Mesendoderm (in vitro differentiated cells): ENCODE measurements at regions not wholly inside any gene's neighbourhood (a gene's known extent, or its start where the extent isn't known, plus 50 kb on each side); places are given as distances from the start of the nearest gene placed in this dataset.

ENCODE experiments used
- DNase-seq: peaks from one replicate; pipeline ENCODE4 v3.0.0; 2013
- H2AK5ac ChIP-seq: 2 replicates; pipeline ENCODE4 v1.6.1; 2013; ENCODE audit warnings: low read length, inconsistent platforms
- H2BK120ac ChIP-seq: 2 replicates; pipeline ENCODE4 v1.6.1; 2013; ENCODE audit warnings: low read depth, mild to moderate bottlenecking, low read length, moderate library complexity, mixed read lengths
- H2BK15ac ChIP-seq: replicated peaks from 2 replicates; pipeline ENCODE4 v1.6.1; 2013; ENCODE audit warnings: low read depth, mild to moderate bottlenecking, moderate library complexity
- H2BK5ac ChIP-seq: 2 replicates; pipeline ENCODE4 v1.6.1; 2013; ENCODE audit warnings: low read length, inconsistent platforms
- H3K18ac ChIP-seq: 2 replicates; pipeline ENCODE4 v1.6.1; 2013; ENCODE audit warnings: mild to moderate bottlenecking, low read length, mixed read lengths
- H3K23ac ChIP-seq: one replicate; pipeline ENCODE4 v1.6.1; 2013; ENCODE audit warnings: low read length
- H3K27ac ChIP-seq: 2 replicates; pipeline ENCODE4 v1.5.1; 2013; ENCODE audit warnings: low read depth, mild to moderate bottlenecking, inconsistent platforms, low read length, moderate library complexity
- H3K27me3 ChIP-seq: 2 replicates; pipeline ENCODE4 v1.6.1; 2013; ENCODE audit warnings: low read length, control low read depth, mild to moderate bottlenecking, inconsistent platforms; ENCODE audit not compliant: insufficient read depth, poor library complexity
- H3K36me3 ChIP-seq: 2 replicates; pipeline ENCODE4 v1.6.1; 2013; ENCODE audit warnings: low read length, inconsistent platforms; ENCODE audit not compliant: control insufficient read depth, insufficient read depth
- H3K4ac ChIP-seq: one replicate; pipeline ENCODE4 v1.6.1; 2013; ENCODE audit warnings: low read depth, mild to moderate bottlenecking, low read length, moderate library complexity
- H3K4me1 ChIP-seq: 2 replicates; pipeline ENCODE4 v1.6.1; 2013; ENCODE audit warnings: low read depth, low read length, inconsistent platforms; ENCODE audit not compliant: control insufficient read depth
- H3K4me2 ChIP-seq: 2 replicates; pipeline ENCODE4 v1.6.1; 2013; ENCODE audit warnings: low read length
- H3K4me3 ChIP-seq: 2 replicates; pipeline ENCODE4 v1.5.1; 2013; ENCODE audit warnings: mild to moderate bottlenecking, low read length
- H3K56ac ChIP-seq: one replicate; pipeline ENCODE4 v1.6.1; 2013; ENCODE audit warnings: low read length
- H3K79me1 ChIP-seq: 2 replicates; pipeline ENCODE4 v1.6.1; 2013; ENCODE audit warnings: low read length, inconsistent platforms
- H3K79me2 ChIP-seq: 2 replicates; pipeline ENCODE4 v1.6.1; 2013; ENCODE audit warnings: mild to moderate bottlenecking, low read length; ENCODE audit not compliant: control insufficient read depth, insufficient read depth
- H3K9ac ChIP-seq: 2 replicates; pipeline ENCODE4 v1.6.1; 2013; ENCODE audit warnings: low read length, inconsistent platforms
- H4K5ac ChIP-seq: one replicate; pipeline ENCODE4 v1.6.1; 2013; ENCODE audit warnings: low read length
- H4K8ac ChIP-seq: one replicate; pipeline ENCODE4 v1.6.1; 2013; ENCODE audit warnings: low read depth, mild to moderate bottlenecking, control low read depth, low read length, moderate library complexity
- WGBS: extraction: QIAGEN DNeasy Blood & Tissue Kit; methylation state at CpG from one replicate; pipeline ENCODE4 v1.1.7; 2013; ENCODE audit warnings: low lambda C conversion rate, missing lambda C conversion rate; ENCODE audit not compliant: insufficient coverage; ENCODE audit errors: extremely low coverage; 5-methylcytosine and 5-hydroxymethylcytosine counted together

DNA sequence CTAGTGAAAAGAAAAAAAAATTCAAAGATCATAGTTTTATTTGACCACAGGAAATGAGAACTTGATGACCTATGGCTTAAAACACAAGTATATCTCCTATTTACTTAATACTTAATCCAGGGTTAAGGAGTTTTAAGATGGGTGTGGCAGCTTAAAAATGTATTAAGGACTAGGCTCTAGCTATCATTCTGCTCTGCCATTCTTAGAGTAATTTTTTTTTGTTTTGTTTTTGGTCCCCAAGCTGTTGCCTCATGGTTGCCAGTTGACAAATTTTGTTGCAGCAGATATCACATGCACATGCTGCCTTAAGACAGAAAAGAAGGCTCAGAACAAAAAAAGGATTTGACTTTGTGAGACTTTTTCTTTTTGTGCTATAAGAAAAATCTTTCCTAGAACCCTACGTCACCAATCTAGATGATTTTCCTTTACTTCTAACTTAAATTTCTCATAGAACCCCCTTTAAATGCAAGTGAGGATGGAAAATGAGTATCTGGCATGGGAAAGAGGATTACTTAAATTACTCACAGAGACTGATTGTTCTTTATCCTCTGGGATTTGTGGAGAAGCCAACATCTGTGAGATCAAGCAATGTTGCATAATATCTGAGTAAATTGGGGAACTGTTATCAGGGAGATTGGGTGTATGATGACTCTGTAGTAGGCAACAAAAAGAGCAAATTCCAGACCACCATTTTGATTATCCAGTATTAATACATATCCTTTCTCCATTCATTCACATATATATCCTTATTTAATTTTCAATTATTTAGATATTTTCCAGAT lies 364.7 kb upstream of the CD180 start:
- H3K79me1 ChIP-seq = no peaks in the 10 kb centered on the region
- no peak overlapping the region for H4K5ac ChIP-seq
- H4K8ac ChIP-seq = no peak overlapping the region
- no CpG with 5 or more reads among the region's 1 CpG for WGBS
- H2BK5ac ChIP-seq = no peak overlapping the region
- H2AK5ac ChIP-seq = no peak overlapping the region
- H3K4ac ChIP-seq = no peak overlapping the region
- no peak overlapping the region for H3K56ac ChIP-seq
- H3K27me3 ChIP-seq = no peaks in the 10 kb centered on the region
- no peak overlapping the region for H3K18ac ChIP-seq
- H3K27ac ChIP-seq = no peak overlapping the region
- H3K9ac ChIP-seq = no peak overlapping the region
- no peak overlapping the region for H3K4me3 ChIP-seq
- no peak overlapping the region for H3K23ac ChIP-seq
- no peaks in the 10 kb centered on the region for H3K79me2 ChIP-seq
- no peak overlapping the region for H2BK15ac ChIP-seq
- no peak for DNase-seq
- no peak overlapping the region for H2BK120ac ChIP-seq
- H3K4me1 ChIP-seq = no peaks in the 10 kb centered on the region
- no peaks in the 10 kb centered on the region for H3K36me3 ChIP-seq
- no peak overlapping the region for H3K4me2 ChIP-seq

DNA sequence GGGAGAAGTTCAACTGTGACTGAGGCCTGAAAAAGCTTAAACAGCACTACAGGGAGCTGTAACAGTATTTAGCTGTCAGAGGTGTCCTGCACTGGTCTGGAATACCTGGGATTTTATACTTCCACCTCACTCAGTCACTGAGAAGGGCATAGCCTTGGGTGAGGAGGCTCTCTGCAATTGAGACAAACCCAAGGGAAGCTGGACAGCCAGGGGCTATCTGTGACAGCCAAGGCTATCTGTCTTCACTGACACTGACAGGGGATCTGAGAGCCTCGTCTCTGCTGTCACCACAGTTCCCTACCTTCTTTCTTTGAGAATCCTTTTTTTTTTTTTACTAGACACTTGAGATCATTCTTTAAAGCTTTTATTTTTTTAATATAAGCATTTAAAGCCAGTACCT lies 356.2 kb upstream of the CD180 start:
- no peak for DNase-seq
- H3K4me1 ChIP-seq = no peaks in the 10 kb centered on the region

DNA sequence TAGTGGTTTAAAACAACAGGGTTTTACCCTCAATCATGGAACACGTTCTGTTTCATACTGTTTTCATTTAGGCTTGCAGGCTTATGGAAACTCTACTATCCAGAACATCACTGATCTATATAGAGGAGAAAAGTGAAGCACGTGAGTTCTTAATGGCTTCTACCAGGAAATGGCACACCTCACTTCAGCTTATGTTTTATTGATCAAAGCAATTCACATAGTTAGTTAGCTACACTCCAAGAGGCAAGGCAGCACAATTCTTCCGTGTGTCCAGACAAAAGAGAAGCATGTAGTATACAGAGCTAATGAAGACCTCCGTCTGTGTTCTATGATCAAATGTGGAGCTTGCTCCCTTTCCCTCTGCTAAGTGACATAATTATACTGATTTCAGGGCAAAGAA lies 353.3 kb upstream of the CD180 start:
- no peak overlapping the region for H4K5ac ChIP-seq
- no CpG with 5 or more reads among the region's 4 CpGs for WGBS
- DNase-seq = no peak

More for the DNA sequence above, 356.2 kb upstream of the CD180 start:
- H3K4me2 ChIP-seq = no peak overlapping the region
- no peak overlapping the region for H3K27ac ChIP-seq
- H3K18ac ChIP-seq = no peak overlapping the region
- no peaks in the 10 kb centered on the region for H3K36me3 ChIP-seq
- no peaks in the 10 kb centered on the region for H3K79me2 ChIP-seq
- no peak overlapping the region for H2BK120ac ChIP-seq
- no peak overlapping the region for H3K4me3 ChIP-seq
- H3K27me3 ChIP-seq = no peaks in the 10 kb centered on the region
- H3K23ac ChIP-seq = no peak overlapping the region
- WGBS = no CpG with 5 or more reads among the region's 1 CpG
- H2AK5ac ChIP-seq = no peak overlapping the region
- H3K79me1 ChIP-seq = no peaks in the 10 kb centered on the region
- H3K56ac ChIP-seq = no peak overlapping the region
- no peak overlapping the region for H3K4ac ChIP-seq
- H4K8ac ChIP-seq = no peak overlapping the region
- H3K9ac ChIP-seq = no peak overlapping the region
- H2BK15ac ChIP-seq = no peak overlapping the region
- H4K5ac ChIP-seq = no peak overlapping the region
- no peak overlapping the region for H2BK5ac ChIP-seq

GRCh38 chr5:67549296-67549618 lies 352.7 kb upstream of the CD180 start:
- no CpG with 5 or more reads among the region's 3 CpGs for WGBS
- Histone ChIP-seq H3K4ac (no peak overlapping the region), H3K4me1 (no peaks in the 10 kb centered on the region), H3K27ac (no peak overlapping the region), H3K4me2 (no peak overlapping the region), H2BK15ac (no peak overlapping the region), H4K8ac (no peak overlapping the region), H3K56ac (no peak overlapping the region), H3K23ac (no peak overlapping the region), H4K5ac (no peak overlapping the region), H3K4me3 (no peak overlapping the region), H3K27me3 (no peaks in the 10 kb centered on the region), H2BK5ac (no peak overlapping the region), H3K79me1 (no peaks in the 10 kb centered on the region), H3K9ac (no peak overlapping the region), H3K18ac (no peak overlapping the region), H2BK120ac (no peak overlapping the region), H3K36me3 (no peaks in the 10 kb centered on the region), H2AK5ac (no peak overlapping the region), H3K79me2 (no peaks in the 10 kb centered on the region)
- no peak for DNase-seq

More for the DNA sequence above, 353.3 kb upstream of the CD180 start:
- Histone ChIP-seq H3K27me3 (no peaks in the 10 kb centered on the region), H3K4me1 (no peaks in the 10 kb centered on the region), H3K23ac (no peak overlapping the region), H3K9ac (no peak overlapping the region), H2BK15ac (no peak overlapping the region), H3K27ac (no peak overlapping the region), H4K8ac (no peak overlapping the region), H3K36me3 (no peaks in the 10 kb centered on the region), H3K18ac (no peak overlapping the region), H3K79me1 (no peaks in the 10 kb centered on the region), H3K79me2 (no peaks in the 10 kb centered on the region), H2AK5ac (no peak overlapping the region), H3K4me2 (no peak overlapping the region), H3K56ac (no peak overlapping the region), H3K4me3 (no peak overlapping the region), H3K4ac (no peak overlapping the region), H2BK5ac (no peak overlapping the region), H2BK120ac (no peak overlapping the region)

- H2BK5ac ChIP-seq = no peak overlapping the region
- no peaks in the 10 kb centered on the region for H3K36me3 ChIP-seq
- H3K23ac ChIP-seq = no peak overlapping the region
- H2AK5ac ChIP-seq = no peak overlapping the region
- H3K27me3 ChIP-seq = no peaks in the 10 kb centered on the region
- H3K27ac ChIP-seq = no peak overlapping the region
- no peak overlapping the region for H3K56ac ChIP-seq
- H2BK15ac ChIP-seq = no peak overlapping the region
- H3K4me3 ChIP-seq = no peak overlapping the region
- no CpG with 5 or more reads among the region's 8 CpGs for WGBS
- H3K4ac ChIP-seq = no peak overlapping the region
- H4K5ac ChIP-seq = no peak overlapping the region
- H3K4me1 ChIP-seq = no peaks in the 10 kb centered on the region
- no peak overlapping the region for H2BK120ac ChIP-seq
- H3K4me2 ChIP-seq = no peak overlapping the region
- no peak for DNase-seq
- no peak overlapping the region for H3K18ac ChIP-seq
- H3K9ac ChIP-seq = no peak overlapping the region
- no peaks in the 10 kb centered on the region for H3K79me1 ChIP-seq
- H3K79me2 ChIP-seq = no peaks in the 10 kb centered on the region
- no peak overlapping the region for H4K8ac ChIP-seq
Observed at GRCh38 chr5:67548520-67549295, 352.1 kb upstream of the CD180 start.
